ENCODE measurements at regions not wholly inside any gene's neighbourhood (a gene's known extent, or its start where the extent isn't known, plus 50 kb on each side); places are given as distances from the start of the nearest gene placed in this dataset.

DNA sequence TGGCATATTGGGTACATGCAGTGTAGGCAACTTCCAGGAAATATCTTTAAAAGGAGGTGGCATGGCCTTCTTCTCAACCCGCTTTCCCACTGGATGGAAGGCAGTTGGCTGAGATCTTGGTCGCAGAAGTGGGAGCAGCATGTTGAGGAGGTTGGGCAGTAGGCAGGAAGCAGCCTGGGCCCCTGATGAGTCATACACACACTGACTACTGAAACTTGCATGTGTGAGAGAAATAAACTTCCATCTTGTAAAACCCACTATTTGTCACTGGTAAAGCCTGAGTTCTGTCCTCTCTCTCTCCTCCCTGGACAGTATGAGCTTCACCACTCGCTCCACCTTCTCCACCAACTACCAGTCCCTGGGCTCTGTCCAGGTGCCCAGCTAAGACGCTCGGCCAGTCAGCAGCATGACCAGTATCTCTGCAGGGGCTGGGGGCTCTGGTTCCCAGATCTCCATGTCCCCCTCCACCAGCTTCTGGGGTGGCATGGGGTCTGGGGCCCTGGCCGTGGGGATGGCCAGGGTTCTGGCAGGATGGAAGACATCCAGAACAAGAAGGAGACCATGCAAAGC, 233.8 kb upstream of the SPRED2 start:
- DNase-seq, result no peak

DNA sequence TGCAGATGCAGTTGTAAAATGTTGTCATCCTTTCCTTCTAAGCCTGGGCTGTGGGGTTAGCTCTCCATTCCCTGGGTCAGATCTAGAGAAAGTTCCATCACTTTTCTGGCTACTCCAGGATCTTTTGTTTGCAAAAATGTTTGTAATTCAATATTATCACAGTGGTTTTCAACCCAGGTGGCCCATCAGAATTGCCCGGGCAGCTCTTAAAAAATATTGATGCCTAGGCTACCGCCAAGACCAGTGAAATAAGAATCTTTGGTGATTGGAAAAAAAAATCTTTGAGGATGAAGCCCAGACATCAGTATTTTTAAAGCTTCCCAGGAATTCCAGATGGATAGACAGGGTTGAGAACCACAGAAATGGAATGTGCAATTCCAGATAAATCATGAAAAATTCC, 232.5 kb upstream of the SPRED2 start:
- no peak for DNase-seq

DNA sequence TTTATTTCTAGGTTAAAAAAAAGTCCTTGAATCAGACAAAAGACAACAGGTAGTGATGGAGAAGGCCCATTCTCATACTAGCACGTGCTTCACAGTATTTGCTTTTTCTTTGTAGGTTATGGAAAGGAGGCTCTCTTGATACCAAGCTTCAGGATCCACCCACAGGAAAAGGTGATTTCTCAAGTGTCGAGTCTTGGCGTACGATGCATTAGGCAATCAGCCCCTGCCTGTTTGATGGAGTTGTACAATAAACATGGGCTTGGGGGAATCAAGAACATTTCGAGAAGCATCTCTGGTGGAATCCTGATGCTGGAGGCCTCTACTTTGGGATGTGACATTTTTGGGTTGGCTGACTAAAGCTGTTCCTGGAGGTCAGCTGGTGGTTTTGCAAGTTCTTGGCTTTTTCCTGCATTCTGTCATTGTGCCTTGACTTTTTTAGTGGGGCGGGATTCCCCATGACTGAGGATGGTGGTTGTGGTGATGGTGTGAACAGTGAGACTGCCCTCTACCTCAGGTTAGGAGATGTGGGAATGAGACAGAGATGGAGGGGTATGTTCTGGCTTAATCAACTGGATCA, 231.5 kb upstream of the SPRED2 start:
- DNase-seq, result no peak

DNA sequence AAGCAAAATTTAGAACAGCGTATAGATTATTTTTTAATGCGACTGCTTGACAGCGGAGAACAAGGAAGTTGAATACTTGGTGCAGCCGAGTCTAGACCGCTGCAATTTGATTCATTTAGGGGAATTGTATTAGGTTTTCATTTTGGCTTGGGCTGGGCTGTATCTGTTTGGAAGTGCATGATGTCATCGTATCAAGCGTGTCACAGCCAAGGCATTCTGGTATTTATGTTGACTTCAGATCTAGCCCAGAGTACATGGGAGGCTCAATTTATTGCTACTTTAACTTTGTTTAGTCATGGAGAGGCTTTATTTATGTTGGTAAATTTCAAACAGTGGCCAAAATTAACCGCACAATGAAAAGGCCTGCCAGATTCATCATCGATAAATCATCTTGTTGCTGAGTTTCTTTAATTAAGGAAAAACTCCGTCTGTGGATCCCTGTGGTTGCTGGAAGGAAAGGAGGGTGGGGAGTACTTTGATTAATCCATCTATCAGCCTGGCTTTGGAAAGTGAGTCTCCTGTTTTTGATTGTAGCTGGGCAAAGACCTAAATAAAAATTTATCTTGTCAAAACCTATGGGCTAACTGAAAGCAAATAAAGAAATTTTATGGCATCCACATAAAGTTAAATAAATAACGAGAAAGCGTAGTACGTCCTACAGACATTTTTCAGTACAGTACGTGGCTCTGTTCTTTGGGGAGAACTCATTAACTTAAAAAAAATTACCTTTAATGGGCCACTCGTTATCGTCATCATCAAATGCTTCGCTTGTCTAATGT, 230.4 kb upstream of the SPRED2 start:
- DNase-seq, result no peak

DNA sequence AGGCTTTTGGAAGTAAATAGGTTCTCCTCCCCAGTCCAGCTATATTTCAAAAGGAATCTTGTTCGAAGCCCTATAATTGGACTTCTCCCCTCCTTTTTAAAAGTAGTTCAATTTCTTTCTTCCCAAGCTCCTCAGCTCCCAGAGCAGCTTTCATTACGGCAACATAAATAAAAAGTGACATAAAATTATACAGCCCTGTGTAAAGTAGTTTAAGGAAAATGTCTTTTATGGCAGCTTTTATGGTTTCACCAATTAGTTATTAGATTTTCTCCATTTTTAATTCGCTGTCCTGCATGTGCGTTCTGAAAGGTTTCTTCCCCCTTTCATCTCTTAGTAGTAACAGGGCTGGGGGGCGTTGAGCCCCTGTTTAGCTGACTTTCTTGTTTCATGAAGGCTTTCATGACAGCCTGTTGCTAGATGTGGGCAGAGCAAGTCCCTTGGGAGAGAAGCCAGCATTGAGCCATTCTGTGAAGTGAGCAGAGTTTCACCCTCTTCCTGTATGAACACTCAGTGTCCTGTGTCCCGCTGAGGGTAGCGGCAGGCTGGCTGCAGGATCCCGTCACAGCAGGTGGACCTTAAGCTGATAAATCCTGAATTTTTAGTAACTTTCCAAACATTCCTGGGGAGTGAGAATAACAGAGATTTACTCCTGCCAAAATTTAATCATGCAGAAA, 229.7 kb upstream of the SPRED2 start:
- no peak for DNase-seq

DNA sequence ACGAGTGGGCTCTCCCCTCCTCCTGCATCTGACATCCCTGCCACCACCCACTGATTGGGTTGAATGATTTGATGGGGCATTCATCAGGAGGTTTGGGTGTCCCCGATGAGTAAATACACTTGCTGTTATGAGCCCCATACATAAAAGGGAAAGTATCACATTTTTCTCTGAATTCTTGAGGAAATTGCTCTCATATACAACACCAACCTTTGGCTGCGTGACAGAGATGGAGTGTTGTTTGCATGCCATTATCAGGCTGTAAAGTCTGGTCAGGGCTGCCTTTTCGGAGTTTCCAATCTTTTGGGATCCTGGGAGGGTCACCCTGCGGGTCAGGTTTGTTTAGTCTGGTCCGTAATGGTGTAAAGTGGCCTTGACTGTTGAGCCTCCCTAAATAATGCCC, 227.9 kb upstream of the SPRED2 start:
- no peak for DNase-seq

DNA sequence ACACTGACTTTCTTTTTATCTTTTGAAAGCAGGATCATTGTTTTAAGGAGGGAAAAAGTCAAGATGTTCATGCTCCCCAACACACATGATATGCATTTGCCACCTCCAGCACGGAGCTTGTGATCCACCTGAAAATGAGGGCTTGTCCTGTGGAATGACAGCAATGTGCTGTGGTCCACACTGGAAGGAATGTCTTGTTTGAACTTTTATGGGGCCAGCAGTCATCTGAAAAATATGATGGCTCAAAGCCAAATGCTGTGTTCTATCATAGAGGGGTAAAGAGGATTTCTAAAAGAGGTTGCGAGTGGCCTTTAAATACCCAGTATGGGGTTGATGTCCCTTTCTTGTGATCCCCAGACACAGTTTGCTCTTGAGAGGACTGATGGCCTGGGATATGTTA, 226.5 kb upstream of the SPRED2 start:
- DNase-seq, result no peak

DNA sequence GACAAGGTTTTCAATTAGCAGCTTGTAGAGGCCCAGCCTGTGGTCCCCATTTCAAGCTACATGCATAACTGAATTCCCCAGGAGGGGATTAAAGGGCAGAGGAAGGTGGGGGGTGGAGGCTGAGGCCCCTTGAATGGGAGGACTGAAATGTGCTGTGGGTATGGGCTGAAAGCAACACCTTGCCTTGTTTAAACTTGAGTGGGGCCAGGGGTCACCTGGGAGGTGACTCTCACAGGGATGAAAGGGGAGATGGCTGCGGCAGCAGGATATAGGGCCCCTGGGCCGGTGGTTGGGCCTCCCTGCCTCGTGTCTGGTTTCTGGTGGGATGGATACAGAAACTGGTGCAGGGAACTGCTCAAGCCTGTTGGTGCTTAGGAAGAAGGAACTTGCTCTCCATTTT, 225.9 kb upstream of the SPRED2 start:
- no peak for DNase-seq

DNA sequence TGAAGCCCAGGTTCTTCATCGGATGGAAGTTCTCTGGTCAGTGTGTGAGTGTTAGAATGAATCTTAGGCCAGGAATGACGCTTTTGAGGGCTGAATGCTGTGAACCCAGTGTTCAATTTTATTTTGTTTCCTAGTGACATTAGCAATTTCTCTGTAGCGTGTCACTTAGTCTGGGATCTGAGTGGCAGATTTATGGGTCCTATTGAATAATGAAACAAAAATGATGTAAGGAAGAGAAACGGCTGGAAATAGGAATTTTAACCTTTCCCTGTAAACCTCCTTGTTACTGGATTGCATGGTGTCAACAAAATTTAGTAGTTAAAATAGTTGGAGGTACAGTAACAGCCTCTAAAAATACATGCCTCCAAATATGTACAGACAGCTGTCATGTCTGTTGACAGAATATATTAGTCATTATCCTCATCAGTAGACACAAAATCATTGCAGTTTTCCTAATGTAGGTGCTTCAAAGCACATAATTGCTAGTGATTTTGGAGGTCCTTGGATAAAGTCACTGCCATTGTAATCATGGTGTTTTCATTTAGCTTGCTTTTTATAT, 223.8 kb upstream of the SPRED2 start:
- DNase-seq, result no peak

DNA sequence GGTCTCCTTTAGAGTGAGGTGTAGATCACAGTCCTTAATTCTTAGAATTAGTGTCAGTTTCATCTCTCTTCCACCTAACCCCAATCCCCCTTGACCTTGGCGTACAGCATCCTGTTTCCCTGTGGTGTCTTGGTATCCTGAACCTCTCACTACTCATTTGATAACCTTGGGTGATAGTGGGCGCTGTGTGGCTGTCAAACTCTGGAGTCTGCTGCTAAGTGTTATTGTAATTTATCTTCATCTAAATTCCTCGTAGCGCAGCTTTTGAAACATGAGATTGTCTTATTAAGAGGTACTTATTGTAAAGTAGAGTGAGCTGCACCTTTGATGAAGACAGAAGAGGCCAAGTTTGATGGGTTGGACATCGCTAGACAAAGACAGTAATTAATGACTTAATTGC, 222.6 kb upstream of the SPRED2 start:
- DNase-seq, result no peak

DNA sequence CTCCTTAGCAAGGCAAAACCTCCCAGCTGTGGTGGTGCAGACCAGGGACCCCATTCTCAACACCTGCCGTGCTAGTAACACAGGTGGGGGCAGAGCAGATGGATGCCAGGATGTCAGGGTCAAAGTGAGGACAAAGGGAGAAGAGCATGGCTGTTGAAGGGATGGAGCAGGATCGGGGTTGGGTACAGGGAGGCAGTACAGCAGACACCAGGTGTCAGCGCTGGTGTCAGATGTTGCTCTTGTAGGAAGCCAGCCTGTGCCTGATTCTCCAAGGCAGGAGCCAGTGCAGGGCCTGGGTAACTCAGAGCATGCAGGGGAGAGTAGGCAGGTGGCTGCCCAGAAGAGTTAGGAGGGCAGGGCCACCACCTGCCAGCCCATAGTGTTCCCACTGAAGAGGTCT, 222.1 kb upstream of the SPRED2 start:
- no peak for DNase-seq

DNA sequence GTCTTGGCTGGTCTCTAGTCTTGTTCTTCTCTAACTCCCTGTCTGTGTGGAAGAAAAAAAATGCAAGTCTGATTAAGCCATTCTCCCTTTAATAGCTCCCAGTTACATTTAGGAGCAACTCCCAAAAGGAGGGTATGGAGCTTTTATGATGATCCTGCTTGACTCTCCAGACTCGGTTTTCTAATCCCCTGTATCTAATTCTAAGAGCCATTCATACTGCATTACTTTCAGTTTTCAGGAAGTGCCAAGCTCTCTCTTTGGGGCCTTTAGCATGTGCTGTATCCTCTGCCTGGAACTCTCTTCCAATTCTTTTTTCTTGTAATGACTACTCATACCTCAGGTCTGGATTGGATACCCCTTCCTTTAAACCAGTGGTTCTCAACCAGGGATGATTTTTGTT, 219.7 kb upstream of the SPRED2 start:
- DNase-seq, result no peak

DNA sequence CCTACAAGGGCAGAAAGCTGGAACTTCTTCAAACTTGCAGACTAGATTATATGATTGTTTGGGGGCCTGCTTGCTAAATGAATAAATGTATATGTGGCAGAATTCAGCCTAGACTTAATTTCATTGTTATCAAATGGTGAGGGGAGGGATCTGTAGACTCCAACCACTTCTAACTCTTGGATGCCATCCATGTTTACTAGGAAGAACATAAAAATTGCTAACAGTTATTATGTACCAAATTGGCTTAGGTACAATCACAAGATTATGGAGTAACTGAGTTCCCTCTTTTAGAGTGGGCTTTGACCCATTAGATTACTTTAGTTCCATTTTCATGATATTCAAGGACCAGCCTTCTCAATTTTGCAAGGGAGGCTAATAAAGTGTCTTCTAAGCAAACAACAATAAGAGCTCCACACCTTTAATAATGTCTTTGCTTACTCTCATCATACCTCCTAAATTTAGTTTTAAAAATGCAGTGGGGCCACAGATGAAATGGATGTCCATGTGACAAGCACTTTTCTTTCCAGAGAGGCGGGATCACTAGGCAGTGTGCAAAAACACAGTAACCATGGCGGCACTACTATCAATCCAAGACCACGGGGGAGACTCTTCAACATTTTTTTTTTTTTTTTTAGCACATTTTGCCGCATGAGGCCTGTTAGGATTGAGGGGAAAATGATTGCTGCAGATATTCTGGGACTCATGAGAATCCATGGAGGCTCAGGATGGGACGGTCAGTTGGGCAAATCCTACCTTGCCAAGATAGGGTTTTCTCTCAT, 217.6 kb upstream of the SPRED2 start:
- no peak for DNase-seq

DNA sequence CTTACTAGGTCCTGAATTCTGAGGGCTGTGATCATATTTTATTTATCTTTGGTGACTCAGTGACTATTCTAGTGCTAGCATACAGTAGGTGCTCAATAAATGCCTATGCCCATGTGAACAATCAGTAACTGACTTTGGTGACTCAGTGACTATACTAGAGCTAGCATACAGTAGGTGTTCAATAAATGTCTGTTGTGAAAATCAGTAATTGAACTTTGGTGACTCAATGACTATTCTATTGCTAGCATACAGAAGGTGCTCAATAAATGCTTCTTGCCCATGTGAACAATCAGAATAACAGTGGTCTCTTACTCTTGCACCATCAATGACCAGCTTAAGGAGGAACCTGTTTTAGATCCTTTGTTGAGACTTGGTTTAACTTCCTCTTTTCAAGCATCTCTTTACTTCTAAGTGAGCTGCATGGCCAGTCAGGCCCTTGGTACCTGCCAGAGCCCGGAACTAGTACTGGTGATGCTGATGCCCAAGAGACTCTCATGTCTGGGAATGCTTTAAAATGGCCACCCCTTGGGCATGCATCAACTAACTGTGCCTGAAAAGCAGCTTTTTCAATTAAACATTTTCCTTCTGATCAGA, 214.9 kb upstream of the SPRED2 start:
- no peak for DNase-seq

DNA sequence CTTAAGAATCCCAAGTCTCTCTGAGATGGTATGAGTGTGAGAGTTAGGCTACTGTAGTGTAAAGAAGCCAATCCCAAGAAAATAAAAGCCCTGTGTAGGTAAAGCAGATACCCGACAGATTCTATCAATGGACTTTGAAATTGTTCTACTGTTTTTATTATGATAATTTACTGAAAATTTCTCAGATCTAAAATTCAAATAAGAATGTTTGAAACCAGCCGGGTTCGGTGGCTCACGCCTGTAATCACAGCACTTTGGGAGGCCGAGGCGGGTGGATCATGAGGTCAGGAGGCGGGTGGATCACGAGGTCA, 208.3 kb upstream of the SPRED2 start:
- DNase-seq, result no peak

DNA sequence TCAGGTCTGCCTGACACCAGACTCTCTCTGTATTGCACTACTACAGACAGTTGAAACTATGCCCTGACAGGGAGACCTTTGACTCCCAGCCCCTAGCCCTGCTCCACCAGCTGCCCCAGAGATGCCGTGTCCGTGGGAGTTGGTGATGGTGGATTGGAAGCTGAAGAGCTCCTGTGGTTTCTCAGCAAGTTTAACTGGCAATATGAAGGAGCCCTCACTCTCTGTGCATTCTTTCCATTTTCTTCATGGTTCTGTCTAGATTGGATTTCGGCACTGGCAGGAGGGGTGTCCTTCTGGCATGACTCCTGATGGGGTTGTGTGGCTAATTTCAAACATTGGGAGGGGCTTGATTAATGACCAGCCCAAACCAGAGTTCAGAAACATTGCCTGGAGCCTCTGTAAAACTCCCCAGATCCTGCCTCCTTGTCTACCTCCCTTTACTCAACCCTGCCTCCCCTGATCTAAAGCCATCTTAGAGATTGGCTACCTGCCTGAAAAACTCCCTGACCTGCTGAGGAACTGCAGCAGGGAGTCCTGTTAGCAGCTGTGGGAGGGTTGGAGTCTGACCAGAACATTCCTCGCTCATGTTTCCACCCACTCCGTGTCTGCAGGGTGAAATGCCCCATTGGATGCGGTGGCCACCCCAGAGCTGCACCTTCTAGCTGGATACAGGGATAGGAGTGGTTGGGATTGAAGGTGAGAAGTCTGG, 206.9 kb upstream of the SPRED2 start:
- DNase-seq, result no peak

DNA sequence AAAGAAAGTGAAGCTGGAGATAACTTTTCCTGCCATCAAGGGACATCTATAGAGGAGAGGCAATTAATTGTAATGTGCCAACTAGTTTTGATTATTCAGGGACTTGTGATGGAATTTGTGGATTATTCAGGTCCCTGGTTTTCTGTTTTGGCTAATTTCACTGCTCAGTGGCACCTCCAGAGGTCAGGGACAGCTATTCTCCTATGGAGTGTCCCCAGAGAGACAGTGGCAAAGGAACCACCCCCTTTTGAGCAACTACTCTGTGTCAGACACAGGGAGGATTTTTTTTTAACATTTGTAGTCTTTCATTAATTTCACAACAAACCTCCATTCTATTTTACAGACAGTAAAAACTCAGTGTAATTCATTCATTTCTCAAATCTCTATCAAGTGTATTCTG, 206.0 kb upstream of the SPRED2 start:
- no peak for DNase-seq

DNA sequence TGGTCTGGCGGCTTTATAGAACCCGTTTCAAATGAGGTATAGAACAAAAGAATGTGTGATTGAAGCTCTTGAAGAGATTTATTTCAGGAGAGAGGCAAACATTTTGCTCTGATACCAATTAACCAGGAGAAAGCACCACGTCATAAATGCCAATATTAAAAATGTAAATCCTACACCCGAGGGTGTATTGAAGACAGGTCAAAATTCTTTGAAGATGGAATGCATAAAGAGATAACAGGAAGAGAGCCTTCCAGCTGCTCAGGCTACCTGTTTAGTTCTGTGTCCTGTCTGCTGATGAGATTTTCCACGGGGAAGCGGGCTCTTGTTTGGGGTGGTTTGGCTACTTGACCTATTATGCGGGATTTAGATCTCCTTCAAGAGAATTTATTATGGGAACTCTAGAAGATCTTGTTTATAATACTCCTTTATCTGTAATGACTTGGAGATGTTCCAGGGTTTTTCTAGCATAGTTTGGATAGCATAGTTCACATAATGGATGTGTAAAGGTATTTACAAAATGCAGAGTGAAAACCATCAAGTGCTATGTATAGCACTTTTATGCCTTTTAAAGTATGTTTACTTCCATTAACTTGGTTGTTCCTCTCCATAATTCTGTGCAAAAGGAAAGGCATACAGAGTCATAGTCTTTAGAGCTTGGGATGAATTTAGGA, 204.5 kb upstream of the SPRED2 start:
- DNase-seq, result no peak

DNA sequence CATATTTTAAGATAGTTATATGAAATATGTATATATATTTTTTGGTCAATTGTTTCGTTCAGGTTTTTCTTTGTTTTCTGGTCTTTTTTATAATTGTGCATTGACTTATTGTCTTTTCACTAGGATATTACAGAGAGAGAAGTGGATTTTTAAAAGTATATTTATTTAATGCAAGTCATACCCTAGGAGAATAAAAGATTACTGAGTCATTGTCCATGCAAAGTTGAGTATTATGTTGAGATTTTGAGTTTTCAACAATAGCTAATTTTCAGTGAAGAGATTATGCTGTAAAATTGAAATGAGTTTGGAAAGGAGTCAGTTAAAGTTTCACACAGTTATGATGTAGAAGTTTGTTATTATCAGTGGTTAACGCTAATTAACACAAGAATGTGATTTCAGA, 203.6 kb upstream of the SPRED2 start:
- no peak for DNase-seq

DNA sequence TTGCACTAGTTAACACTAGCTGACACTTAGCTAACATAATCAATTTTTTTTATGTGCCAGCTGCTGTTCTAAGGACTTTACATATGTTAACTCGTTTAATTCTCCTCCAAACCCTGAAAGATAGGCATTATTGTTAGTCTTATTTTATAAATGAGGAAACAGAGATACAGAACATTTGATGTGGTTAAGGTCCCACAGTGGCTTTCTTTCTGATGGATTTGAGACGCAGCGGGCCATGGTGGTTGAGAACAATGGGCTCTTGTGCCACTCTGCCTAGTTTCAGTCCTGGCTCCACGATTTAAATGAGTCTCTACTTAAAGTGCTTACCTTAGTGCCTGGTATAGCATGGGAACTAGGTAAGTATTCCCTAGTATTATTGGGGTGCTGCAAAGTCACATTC, 201.9 kb upstream of the SPRED2 start:
- DNase-seq, result no peak

DNA sequence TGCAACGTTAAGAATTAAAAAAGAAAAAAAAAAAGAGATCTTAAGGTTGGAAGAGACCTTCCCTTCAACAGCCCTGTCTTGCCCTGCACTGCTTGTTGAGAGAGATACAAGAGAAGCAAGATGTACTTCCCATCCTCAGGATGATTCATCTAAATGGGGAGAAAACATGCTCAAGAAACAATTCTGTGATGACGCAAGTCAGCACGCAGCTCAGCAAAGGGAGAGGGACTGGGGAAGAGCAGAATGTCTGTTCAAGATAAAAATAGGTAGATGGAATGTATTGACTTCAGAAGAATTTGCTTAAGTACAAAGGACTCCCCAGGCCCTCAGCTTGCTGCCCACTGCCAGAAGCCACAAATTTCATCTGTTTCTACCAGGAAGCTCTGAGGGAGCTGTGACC, 198.2 kb upstream of the SPRED2 start:
- no peak for DNase-seq

DNA sequence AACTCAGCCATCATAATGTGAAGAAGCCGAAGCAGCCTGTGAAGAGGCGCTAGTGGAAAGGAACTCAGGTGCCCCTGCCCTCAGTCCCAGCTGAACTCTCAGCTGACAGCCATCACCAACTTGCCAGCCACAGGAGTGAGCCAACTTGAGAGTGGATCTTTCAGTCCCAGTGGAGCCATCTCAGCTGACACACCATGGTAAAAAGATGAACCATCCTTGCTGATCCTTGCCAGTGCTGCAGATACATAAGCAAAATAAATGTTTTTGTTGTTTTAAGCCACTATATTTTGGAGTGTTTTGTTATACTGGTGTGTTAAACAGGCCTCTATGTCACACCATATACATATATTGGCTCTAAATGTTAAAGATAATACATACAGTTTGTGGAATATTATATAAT, 195.8 kb upstream of the SPRED2 start:
- DNase-seq, result no peak

Data from activated CD8-positive, alpha-beta memory T cell treated with anti-CD3 and anti-CD28 coated beads, Interleukin-2, amount 50 U/mL, for 48 hours (primary cell).